ENCODE measurements at regions not wholly inside any gene's neighbourhood (a gene's known extent, or its start where the extent isn't known, plus 50 kb on each side); places are given as distances from the start of the nearest gene placed in this dataset.

GRCh38 chr7:36096460-36097095 lies 56.5 kb upstream of the EEPD1 start:
- no peak for TF ChIP-seq POLR2A (IDR thresholded peaks at IDR 0.05)
- TF ChIP-seq CTCF (IDR thresholded peaks at IDR 0.05) = no peak
- TF ChIP-seq POLR2AphosphoS5 (IDR thresholded peaks at IDR 0.05) = no peak
